GM23338 (cell line): ENCODE measurements at regions not wholly inside any gene's neighbourhood (a gene's known extent, or its start where the extent isn't known, plus 50 kb on each side); places are given as distances from the start of the nearest gene placed in this dataset.

Experiments used
- ATAC-seq: fragments of 200-7000 bp; cut with Tn5 transposase; 3 replicates; pipeline ENCODE4 v1.9.1; 2020
- DNase-seq: peaks from one replicate; pipeline ENCODE4 v3.0.0-alpha.2; 2015; ENCODE audit warnings: low spot score
- H2AFZ ChIP-seq: fragments of 200-600 bp; sonication (generic); 2 replicates; pipeline ENCODE4 v1.8.0; 2016; ENCODE audit warnings: antibody characterized with exemption, mild to moderate bottlenecking, moderate library complexity
- H3F3A ChIP-seq: fragments of 200-600 bp; sonication (generic); replicated peaks from 2 replicates; pipeline ENCODE4 v1.8.0; 2017; ENCODE audit warnings: antibody characterized with exemption, mixed run types, low read depth
- H3K27ac ChIP-seq: fragments of 200-600 bp; sonication (generic); 2 replicates; pipeline ENCODE4 v1.6.1; 2016; ENCODE audit warnings: low read depth
- H3K27me3 ChIP-seq: fragments of 200-600 bp; sonication (generic); 2 replicates; pipeline ENCODE4 v1.8.0; 2016; ENCODE audit warnings: mild to moderate bottlenecking, mixed run types, moderate library complexity; ENCODE audit not compliant: insufficient read depth
- H3K36me3 ChIP-seq: fragments of 200-600 bp; sonication (generic); 2 replicates; pipeline ENCODE4 v1.8.0; 2016; ENCODE audit warnings: mild to moderate bottlenecking; ENCODE audit not compliant: insufficient read depth
- H3K4me1 ChIP-seq: fragments of 200-600 bp; sonication (generic); 2 replicates; pipeline ENCODE4 v1.8.0; 2016; ENCODE audit warnings: mild to moderate bottlenecking, moderate library complexity; ENCODE audit not compliant: insufficient read depth
- H3K4me2 ChIP-seq: fragments of 200-600 bp; sonication (generic); 2 replicates; pipeline ENCODE4 v1.7.1; 2017; ENCODE audit warnings: mixed run types
- H3K4me3 ChIP-seq: fragments of 200-600 bp; sonication (generic); 2 replicates; pipeline ENCODE4 v1.6.1; 2016; ENCODE audit warnings: mixed run types
- H3K79me2 ChIP-seq: fragments of 200-600 bp; sonication (generic); replicated peaks from 2 replicates; pipeline ENCODE4 v1.8.0; 2017; ENCODE audit warnings: mild to moderate bottlenecking; ENCODE audit not compliant: insufficient read depth
- H3K9me2 ChIP-seq: fragments of 200-600 bp; sonication (generic); 2 replicates; pipeline ENCODE4 v1.8.0; 2017; ENCODE audit not compliant: insufficient read depth
- H4K20me1 ChIP-seq: fragments of 200-600 bp; sonication (generic); replicated peaks from 2 replicates; pipeline ENCODE4 v1.8.0; 2017; ENCODE audit warnings: mild to moderate bottlenecking; ENCODE audit not compliant: insufficient read depth
- H3K27ac Mint-ChIP-seq: 2 replicates; pipeline ENCODE4 v1.8.0; 2020; ENCODE audit warnings: inconsistent platforms, mild to moderate bottlenecking, moderate library complexity, mixed read lengths
- H3K27me3 Mint-ChIP-seq: 3 replicates; pipeline ENCODE4 v1.8.0; 2022; ENCODE audit warnings: low read depth, mild to moderate bottlenecking, moderate library complexity, mixed read lengths, inconsistent platforms; ENCODE audit not compliant: insufficient read depth, poor library complexity
- H3K36me3 Mint-ChIP-seq: 3 replicates; pipeline ENCODE4 v1.8.0; 2021; ENCODE audit warnings: low read depth, mild to moderate bottlenecking, inconsistent platforms, moderate library complexity, mixed read lengths
- H3K4me1 Mint-ChIP-seq: 3 replicates; pipeline ENCODE4 v1.8.0; 2020; ENCODE audit warnings: mild to moderate bottlenecking, inconsistent platforms, mixed read lengths
- H3K4me3 Mint-ChIP-seq: 3 replicates; pipeline ENCODE4 v1.8.0; 2021; ENCODE audit warnings: moderate library complexity, mild to moderate bottlenecking, inconsistent platforms, mixed read lengths
- H3K9me3 Mint-ChIP-seq: 3 replicates; pipeline ENCODE4 v1.8.0; 2020; ENCODE audit warnings: moderate library complexity, mild to moderate bottlenecking, inconsistent platforms, mixed read lengths
- ZNF331 ChIP-seq: fragments of 250-450 bp; sonication (Bioruptor Pico); IDR thresholded peaks from 2 replicates; pipeline ENCODE4 v1.5.0; 2020; ENCODE audit warnings: low read depth, mild to moderate bottlenecking, moderate library complexity
- TF ChIP-seq, protein P1 (sequence below): fragments of 250-450 bp; sonication (Bioruptor Pico); IDR thresholded peaks from 2 replicates; pipeline ENCODE4 v1.5.0; 2020; ENCODE audit warnings: mild to moderate bottlenecking, moderate library complexity

DNA sequence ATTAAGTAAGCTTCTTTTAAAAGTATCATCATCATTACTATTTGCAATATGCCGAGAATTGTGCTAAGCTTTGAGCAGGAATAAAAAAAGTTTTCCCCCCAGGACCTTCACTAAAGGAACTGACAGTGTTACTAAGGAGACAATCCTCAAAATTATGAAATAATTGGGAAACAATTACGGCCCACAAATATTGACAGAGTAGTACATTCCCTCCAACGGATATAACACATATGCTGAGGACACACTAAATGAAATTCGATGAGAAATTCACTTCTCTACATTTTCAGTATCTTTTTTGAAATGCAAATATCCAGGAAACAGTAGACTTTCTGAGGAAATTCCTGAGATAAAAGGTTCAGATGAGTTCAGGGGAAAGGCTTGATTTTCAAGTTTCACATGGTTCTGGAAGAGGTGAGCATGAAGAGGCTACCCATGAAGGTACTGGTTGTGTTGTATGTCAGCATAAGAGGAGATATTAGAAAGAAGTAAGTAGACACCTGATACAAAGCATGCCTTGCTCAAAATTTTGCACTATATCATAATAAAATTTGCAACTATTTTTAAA is 171.2 kb upstream of the NR5A2 start (continued):
- TF ChIP-seq, protein P1, sequence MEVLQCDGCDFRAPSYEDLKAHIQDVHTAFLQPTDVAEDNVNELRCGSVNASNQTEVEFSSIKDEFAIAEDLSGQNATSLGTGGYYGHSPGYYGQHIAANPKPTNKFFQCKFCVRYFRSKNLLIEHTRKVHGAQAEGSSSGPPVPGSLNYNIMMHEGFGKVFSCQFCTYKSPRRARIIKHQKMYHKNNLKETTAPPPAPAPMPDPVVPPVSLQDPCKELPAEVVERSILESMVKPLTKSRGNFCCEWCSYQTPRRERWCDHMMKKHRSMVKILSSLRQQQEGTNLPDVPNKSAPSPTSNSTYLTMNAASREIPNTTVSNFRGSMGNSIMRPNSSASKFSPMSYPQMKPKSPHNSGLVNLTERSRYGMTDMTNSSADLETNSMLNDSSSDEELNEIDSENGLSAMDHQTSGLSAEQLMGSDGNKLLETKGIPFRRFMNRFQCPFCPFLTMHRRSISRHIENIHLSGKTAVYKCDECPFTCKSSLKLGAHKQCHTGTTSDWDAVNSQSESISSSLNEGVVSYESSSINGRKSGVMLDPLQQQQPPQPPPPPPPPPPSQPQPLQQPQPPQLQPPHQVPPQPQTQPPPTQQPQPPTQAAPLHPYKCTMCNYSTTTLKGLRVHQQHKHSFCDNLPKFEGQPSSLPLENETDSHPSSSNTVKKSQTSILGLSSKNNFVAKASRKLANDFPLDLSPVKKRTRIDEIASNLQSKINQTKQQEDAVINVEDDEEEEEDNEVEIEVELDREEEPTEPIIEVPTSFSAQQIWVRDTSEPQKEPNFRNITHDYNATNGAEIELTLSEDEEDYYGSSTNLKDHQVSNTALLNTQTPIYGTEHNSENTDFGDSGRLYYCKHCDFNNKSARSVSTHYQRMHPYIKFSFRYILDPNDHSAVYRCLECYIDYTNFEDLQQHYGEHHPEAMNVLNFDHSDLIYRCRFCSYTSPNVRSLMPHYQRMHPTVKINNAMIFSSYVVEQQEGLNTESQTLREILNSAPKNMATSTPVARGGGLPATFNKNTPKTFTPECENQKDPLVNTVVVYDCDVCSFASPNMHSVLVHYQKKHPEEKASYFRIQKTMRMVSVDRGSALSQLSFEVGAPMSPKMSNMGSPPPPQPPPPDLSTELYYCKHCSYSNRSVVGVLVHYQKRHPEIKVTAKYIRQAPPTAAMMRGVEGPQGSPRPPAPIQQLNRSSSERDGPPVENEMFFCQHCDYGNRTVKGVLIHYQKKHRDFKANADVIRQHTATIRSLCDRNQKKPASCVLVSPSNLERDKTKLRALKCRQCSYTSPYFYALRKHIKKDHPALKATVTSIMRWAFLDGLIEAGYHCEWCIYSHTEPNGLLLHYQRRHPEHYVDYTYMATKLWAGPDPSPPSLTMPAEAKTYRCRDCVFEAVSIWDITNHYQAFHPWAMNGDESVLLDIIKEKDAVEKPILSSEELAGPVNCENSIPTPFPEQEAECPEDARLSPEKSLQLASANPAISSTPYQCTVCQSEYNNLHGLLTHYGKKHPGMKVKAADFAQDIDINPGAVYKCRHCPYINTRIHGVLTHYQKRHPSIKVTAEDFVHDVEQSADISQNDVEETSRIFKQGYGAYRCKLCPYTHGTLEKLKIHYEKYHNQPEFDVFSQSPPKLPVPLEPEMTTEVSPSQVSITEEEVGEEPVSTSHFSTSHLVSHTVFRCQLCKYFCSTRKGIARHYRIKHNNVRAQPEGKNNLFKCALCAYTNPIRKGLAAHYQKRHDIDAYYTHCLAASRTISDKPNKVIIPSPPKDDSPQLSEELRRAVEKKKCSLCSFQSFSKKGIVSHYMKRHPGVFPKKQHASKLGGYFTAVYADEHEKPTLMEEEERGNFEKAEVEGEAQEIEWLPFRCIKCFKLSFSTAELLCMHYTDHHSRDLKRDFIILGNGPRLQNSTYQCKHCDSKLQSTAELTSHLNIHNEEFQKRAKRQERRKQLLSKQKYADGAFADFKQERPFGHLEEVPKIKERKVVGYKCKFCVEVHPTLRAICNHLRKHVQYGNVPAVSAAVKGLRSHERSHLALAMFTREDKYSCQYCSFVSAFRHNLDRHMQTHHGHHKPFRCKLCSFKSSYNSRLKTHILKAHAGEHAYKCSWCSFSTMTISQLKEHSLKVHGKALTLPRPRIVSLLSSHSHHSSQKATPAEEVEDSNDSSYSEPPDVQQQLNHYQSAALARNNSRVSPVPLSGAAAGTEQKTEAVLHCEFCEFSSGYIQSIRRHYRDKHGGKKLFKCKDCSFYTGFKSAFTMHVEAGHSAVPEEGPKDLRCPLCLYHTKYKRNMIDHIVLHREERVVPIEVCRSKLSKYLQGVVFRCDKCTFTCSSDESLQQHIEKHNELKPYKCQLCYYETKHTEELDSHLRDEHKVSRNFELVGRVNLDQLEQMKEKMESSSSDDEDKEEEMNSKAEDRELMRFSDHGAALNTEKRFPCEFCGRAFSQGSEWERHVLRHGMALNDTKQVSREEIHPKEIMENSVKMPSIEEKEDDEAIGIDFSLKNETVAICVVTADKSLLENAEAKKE (CRISPR knock-in tag) = no peak

GRCh38 chr1:199857108-199857507 is 170.4 kb upstream of the NR5A2 start:
- no peak for TF ChIP-seq ZNF331 (CRISPR knock-in tag)
- TF ChIP-seq, protein P1 (CRISPR knock-in tag) = 0 out of 2 replicates have a peak, but pooled peaks have one; percentile 29
- Histone ChIP-seq H3F3A (no peaks in the 10 kb centered on the region), H3K4me1 (peaks cover 11% of the 10 kb centered on the region; the same call in 1 of the 2 replicates), H3K27me3 (no peaks in the 10 kb centered on the region), H3K4me3 (no peak overlapping the region), H3K79me2 (no peaks in the 10 kb centered on the region), H3K9me2 (no peaks in the 10 kb centered on the region), H3K4me2 (no peak overlapping the region), H3K27ac (no peak overlapping the region), H4K20me1 (no peaks in the 10 kb centered on the region), H2AFZ (no peak overlapping the region), H3K36me3 (no peaks in the 10 kb centered on the region)
- Mint-ChIP-seq H3K27me3 (no peaks in the 10 kb centered on the region), H3K36me3 (no peaks in the 10 kb centered on the region), H3K27ac (peak overlapping the region; percentile 42; the same call in 1 of the 2 replicates), H3K4me1 (peaks cover 23% of the 10 kb centered on the region), H3K4me3 (no peak overlapping the region), H3K9me3 (no peaks in the 10 kb centered on the region)
- ATAC-seq = peak; percentile 55; the same call in 2 of the 3 replicates
- DNase-seq = peak; percentile 16
